ENCODE measurements at regions not wholly inside any gene's neighbourhood (a gene's known extent, or its start where the extent isn't known, plus 50 kb on each side); places are given as distances from the start of the nearest gene placed in this dataset.

- TF ChIP-seq, protein P1, sequence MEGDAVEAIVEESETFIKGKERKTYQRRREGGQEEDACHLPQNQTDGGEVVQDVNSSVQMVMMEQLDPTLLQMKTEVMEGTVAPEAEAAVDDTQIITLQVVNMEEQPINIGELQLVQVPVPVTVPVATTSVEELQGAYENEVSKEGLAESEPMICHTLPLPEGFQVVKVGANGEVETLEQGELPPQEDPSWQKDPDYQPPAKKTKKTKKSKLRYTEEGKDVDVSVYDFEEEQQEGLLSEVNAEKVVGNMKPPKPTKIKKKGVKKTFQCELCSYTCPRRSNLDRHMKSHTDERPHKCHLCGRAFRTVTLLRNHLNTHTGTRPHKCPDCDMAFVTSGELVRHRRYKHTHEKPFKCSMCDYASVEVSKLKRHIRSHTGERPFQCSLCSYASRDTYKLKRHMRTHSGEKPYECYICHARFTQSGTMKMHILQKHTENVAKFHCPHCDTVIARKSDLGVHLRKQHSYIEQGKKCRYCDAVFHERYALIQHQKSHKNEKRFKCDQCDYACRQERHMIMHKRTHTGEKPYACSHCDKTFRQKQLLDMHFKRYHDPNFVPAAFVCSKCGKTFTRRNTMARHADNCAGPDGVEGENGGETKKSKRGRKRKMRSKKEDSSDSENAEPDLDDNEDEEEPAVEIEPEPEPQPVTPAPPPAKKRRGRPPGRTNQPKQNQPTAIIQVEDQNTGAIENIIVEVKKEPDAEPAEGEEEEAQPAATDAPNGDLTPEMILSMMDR (IDR thresholded peaks at IDR 0.05), result no peak
- no peak for TF ChIP-seq POLR2A (IDR thresholded peaks at IDR 0.05)
Measured at GRCh38 chr18:75828379-75828778, 400.9 kb upstream of the SMIM21 start.
